HG02852 (cell line): ENCODE measurements at regions not wholly inside any gene's neighbourhood (a gene's known extent, or its start where the extent isn't known, plus 50 kb on each side); places are given as distances from the start of the nearest gene placed in this dataset.
"Not testable (repeated sequence)": the region's sequence is repeated elsewhere in the genome, so short reads cannot be mapped to it uniquely, and the experiment has no call there.

Experiments
- ATAC-seq: cut with Tn5 transposase; IDR thresholded peaks from one replicate; pipeline ENCODE4 v1.9.1; 2021; ENCODE audit warnings: mild to moderate bottlenecking, moderate library complexity; ENCODE audit not compliant: unreplicated experiment

DNA sequence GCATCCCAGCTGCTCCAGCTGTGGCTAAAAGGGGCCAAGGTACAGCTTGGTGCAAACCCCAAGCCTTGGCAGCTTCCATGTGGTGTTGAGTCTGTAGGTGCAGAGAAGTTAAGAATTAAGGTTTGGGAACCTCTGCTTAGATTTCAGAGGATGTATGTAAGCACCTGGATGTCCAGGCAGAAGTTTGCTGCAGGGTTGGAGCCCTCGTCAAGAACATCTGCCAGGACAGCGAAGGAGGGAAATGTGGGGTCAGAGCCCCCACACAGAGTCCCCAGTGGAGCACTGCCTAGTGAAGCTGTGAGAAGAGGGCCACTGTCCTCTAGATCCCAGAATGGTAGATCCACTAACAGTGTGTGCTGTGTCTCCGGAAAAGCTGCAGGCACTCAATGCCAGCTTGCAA, 236.2 kb upstream of the ADRA1B start:
- ATAC-seq, result no peak

DNA sequence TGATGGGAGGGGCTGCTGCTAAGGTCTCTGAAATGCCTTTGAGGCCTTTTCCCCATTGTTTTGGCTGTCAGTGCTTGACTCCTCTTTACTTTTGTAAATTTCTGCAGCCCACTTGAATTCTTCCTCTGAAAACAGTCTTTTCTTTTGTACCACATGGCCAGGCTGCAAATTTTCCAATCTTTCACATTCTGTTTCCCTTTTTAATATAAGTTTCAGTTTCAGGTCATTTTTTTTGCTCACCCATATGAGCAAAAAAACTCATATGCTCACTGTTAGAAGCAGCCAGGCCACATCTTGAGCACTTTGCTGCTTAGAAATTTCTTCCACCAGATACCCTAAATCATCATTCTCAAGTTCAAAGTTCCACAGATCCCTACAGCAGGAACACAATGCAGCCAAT, 234.6 kb upstream of the ADRA1B start:
- no peak for ATAC-seq

DNA sequence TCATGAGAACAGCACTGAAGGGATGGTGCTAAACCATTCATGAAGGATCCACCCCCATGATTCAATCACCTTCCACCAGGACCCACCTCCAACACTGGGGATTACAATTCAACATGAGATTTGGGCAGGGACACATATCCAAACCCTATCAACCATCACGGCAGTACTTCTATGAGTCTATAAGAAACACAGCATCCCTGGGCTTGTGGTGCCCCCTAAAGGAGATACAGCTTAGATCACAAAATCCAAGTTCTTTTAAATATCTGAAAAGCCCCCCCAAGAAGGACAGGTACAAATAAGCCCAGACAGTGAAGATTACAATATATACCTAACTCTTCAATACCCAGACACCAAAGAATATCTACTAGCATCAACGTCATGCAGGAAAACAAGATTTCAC, 233.7 kb upstream of the ADRA1B start:
- no peak for ATAC-seq

DNA sequence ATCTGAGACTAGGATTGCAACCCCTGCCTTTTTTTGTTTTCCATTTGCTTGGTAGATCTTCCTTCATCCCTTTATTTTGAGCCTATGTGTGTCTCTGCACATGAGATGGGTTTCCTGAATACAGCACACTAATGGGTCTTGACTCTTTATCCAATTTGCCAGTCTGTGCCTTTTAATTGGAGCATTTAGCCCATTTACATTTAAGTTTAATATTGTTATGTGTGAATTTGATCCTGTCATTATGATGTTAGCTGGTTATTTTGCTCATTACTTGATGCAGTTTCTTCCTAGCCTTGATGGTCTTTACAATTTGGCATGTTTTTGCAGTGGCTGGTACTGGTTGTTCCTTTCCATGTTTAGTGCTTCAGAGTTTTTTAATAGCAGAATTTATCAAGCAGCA, 228.4 kb upstream of the ADRA1B start:
- not testable (repeated sequence) for ATAC-seq

DNA sequence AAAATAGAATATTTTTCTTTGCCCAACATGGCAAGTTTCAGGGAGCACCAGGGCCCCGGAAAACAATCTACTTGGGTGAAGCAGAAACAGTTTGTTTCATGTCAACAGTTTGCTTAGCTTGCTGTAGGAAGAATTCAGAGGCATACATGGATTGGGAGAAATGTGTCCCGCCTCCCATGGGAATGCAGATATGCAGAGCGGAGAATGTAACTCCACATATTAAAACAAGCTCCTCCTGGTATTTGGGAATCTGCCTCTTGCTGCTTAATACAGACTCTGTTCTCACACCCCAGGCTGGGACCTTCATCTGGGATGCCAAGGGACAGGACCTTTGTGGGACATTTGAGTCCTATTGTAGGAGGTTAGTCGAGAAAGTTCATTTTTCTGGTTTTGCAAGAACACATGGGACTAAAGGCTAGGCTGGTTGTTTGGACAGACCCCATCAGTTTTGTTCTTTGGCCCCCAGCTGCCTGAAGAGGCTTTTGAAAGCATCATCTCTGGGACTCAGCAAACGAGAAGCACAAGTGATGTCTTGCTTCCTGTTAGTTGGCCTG, 220.5 kb upstream of the ADRA1B start:
- ATAC-seq, result no peak

DNA sequence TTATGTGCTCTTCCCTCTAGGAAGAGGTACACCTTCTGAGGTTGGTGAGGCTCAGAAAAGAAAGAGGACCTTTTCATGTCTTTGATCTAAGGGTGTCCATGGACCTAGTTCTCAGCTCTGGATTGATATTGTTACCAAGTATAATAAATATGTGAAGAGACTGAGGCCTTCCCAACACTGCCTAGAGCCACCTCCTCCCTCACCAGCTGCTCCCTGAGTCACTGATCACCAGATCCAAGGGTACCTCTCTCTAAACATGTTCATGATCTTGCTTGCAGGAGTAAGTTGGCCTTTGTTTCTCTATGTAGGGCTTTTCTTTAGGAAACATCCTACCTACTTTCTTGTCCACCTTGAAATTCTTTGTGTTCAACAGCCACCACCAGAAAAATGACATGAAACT, 218.8 kb upstream of the ADRA1B start:
- ATAC-seq, result no peak

DNA sequence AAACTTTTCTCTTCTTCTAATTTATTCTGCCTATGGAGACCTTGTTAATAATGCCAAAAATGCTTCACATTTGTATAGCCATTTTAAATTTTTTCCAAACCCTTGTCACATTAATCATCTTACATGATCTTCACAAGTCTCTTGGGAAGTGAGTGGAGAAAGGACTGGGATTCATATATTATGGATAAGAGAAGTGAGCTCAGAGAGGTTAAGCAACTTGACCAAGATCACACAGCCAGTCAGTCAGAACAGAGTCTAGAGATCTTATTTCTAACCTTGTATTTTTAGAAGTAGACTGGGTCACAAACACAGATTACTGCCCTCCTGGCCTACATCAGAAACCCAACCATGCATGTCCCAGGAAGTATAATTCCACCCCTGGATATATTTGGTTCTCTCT, 218.0 kb upstream of the ADRA1B start:
- ATAC-seq, result no peak

DNA sequence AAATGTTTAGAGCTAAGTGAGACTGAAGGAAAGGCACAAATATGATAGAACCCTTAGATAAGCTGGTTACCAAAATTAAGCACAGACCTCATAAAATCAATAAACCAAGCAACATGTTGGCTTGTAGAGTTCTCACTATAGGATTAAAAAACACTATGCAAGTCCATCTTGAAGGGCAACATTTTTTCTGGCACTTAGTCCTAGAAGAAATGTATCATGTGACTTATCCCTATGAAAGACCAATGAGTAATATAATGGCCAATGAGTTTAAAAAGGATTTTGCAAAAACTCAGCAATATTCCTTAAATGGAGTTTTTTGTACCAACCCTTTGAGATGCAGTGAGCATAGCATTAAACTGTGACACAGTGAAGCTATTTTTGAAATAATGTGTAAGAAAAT, 216.3 kb upstream of the ADRA1B start:
- ATAC-seq, result no peak

DNA sequence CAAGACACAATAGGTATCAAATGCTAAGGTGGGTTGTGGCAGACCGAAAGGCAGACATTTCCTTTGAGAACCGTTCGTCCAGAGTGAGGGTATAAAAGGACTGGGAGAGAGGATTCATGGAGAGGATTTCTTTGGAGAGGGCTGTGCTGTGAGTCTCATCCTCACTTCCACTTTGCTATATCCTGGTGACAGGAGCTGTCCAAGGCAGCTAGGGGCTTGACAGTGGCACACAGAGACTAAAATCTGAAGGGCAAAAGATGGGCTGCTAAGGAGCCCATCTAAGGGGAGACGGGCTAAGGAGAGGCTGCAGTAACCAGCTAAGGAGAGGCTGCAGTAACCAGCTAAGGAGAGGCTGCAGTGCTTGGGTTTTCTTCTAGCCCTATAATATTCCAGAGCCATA, 214.0 kb upstream of the ADRA1B start:
- no peak for ATAC-seq

DNA sequence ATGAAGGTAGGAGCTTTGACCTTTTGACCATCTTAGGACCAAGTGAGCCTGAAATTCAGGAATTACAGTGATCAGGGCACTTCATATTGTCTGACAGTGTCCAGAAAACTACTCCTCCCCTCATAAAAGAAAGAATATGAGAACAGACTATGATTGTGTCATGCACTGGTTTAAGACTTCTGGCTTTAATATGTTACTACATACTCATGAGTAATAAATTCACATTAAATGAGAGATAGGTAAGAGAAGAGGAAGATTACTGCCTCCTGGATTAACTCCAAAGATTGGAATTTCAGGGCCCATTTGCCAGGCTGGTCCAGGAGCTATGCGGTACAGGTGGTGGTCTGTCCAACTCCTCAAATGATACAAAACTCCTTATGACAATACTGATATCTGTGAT, 213.5 kb upstream of the ADRA1B start:
- ATAC-seq, result no peak

DNA sequence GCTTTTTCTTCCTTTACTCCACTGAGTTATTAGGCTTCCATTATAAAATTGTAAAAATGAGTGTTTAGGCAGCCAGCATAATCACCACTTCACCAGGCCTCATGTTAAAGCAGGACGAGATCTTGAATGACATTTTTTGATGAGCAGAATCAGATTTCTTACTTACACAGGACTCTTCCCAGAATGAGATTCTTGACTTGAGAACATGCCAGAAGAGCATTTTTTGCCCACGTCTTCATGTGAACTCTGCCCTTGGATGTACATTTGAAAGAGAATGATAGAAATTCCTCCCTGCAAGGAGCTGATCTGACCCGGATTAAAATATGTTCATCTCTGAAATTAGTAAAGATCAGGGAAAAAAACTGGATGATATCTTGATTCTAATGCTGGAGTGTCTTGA, 212.1 kb upstream of the ADRA1B start:
- ATAC-seq, result no peak

DNA sequence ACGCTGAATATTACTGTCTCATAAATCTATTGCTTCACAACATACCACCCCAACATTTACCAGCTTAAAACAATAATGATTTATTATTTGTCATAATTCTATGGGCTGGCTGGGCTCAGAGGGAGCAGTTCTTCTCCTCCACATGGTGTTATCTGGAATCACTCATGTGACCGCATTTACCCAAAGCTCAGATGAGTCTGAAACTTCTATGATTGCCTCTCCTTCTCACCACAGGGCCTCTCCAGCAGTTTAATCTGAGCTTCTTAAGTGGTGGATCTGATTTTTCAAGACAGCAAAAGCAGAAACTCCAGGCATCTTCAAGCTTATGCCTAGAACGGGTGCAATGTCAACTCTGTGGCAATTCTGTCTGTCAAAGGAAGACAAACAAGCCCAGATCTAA, 210.3 kb upstream of the ADRA1B start:
- no peak for ATAC-seq

DNA sequence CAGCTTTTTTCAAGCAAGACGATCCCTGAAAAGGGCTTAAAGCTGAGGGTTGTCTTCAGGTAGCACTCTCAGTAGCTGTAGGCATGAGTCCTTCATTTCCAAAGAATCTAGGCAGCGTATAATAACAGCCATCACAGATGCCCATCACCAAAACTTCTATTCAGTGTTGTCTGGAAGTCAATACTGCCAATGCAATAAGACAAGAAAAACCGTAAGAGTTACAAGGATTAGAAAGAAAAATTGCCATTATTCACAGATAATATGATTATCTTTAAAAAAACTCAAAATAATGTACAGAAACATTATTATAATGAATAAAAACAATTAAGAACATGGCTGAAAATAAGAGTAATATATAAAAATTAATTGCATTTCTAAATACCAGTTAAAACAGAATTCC, 208.2 kb upstream of the ADRA1B start:
- no peak for ATAC-seq

DNA sequence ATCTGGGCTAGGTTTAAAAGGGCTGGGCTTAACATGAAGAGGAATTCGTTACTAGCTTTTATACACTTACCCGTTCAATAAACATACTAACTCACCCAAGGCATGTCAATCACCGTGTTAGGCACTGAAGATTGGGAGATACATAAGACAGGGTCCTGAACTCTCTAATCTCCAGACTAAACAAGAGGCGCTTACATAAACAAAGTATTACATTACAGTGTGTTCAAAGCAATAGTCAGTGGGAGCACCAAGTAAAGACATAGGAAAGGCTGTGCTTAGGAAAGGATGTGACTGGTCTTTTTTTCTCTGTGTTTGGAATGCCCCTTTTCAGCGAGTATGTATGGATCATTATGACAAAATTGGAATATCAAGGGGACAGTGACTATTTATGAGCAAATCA, 203.6 kb upstream of the ADRA1B start:
- no peak for ATAC-seq

DNA sequence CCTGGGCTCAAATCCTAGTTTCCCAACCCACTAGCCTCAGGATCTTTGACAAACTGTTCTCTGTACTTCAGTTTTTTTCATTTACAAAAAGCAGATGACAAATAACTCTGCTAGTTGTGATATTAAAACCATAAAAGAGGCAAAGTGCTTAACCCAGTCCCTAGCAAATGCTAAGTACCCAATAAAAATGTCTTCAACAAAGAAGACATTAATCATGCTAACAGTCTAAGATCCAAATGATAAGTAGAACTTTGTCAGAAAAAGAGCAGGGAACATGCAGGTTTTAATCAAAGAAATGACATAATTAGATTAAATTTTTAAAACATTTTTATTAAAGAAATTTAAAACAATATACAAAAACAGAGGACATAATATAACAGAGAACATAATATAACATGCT, 203.0 kb upstream of the ADRA1B start:
- ATAC-seq, result no peak

DNA sequence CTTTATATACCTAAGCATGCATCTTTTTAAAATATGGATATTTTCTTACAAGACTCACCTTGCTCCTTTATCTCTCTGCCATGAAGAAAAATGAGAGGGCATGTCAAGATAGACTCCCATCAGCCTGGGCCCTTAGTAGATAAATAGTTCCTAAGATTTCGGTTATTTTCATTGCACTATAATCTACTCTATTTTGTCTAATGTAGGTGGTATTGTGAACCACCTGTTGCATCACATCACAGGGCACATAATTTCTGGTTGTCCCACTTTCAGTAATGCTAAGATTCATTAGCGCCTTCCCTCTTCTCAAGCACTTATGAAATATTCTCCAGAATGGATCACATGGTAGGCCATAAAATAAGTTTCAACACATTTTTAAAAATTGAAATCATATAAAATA, 202.5 kb upstream of the ADRA1B start:
- no peak for ATAC-seq

DNA sequence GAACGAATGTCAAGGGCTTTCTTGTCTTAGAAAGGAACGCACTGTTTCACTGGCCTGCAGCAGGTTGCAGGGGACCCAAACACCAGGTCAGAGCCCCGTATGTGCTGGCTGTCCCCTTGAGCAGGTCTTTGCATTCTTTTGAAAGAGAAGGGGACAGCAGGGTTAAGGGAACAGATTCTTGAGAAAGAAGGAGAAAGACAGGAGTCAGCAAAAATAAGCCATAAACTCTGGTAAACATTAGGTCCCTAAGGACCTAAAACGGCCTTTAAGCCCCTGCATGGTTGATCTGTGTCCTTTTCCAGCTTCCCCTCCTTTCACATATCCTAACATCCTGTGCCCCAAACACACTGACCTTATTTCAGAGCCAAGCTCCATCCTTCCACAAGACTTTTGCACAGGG, 190.8 kb upstream of the ADRA1B start:
- no peak for ATAC-seq

DNA sequence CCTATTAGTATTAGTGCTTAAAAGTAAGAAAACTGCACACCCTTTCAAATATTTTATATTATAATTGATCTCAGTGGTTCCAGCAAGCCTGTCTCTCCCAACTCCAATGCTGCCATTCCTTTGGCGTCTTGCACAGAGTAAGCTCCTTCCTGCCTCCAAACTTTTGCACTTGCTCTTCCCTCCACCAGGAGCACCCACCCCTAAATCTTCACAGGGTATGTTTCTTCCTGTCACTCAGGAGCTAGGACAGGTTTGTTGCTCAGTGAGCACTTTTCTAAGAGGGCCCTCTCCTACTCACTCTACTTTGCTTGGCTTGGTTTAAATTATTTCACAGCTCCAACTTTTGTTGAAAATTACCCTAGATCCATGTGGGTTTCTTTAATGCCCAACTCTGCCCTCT, 189.1 kb upstream of the ADRA1B start:
- ATAC-seq, result no peak

DNA sequence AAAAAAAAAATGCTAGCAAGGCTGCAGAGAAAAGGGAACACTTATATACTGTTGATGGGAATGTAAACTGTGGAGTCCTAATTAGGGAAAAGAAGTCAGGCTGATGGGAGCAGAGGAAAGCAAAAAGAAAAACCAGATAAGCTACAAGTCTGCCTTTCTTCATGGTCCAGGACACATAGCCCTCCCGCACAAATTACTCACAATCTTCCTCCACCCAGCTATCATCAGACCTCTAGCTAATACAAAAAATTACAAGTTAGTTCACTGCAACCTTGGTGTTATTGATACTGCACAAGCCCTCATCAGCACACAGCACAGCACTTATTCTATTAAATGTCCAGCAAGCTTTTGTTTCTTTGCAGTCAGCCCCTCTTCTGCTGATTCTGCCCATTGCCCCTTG, 186.0 kb upstream of the ADRA1B start:
- ATAC-seq, result no peak

DNA sequence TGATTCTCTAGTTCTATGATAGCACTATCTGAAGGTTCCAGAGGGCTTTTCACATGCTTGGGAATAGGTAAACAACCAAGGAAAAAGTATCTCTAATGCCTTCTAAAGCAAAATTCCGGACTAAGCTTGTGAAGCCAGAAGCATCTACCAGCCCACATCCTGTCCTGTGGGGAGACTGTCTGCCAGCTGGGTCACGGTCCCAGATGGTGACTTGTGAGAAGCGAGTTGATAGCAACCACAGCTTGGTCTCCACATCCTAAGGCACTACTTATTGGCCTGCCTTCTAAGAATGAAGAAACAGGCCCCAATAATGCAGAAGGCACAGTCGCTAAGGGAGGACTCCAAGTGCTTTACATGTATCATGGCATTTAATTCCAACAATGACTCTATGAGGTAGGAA, 184.1 kb upstream of the ADRA1B start:
- no peak for ATAC-seq

DNA sequence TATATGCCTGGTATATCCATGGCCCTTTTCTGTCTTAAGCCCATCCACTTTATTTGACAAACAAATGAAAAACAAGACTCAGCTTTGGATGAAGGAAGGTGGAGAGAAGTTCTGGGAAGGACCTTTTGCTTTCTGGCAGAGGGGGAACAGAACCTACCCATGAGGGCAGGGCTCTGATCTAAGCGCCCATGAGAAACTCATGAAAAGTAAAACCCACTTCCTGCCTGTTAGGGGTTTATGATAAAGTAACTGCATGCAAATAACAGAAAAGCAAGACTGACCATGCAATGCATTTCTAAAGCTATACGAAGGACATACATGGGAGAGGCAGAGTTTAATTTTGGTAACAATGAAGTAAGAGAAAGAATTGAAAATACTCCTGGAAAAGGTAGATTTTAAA, 181.9 kb upstream of the ADRA1B start:
- ATAC-seq, result no peak

DNA sequence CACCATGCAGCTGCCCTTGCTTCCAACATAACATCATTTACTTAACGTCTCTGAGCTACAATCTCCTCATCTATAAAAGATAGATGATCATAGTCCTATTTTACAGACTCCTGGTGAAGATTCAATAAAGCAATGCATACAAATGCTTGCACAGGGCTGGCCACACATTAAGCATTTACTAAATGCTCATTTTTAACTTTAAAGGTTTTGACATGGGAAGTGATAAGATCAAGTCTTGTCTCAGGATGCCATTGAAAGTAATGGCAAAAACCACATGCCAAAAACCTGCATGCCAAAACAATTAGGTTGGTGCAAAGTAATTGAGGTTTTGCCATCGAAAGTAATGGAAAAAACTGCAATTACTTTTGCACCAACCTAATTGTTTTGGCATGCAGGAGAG, 181.2 kb upstream of the ADRA1B start:
- no peak for ATAC-seq

DNA sequence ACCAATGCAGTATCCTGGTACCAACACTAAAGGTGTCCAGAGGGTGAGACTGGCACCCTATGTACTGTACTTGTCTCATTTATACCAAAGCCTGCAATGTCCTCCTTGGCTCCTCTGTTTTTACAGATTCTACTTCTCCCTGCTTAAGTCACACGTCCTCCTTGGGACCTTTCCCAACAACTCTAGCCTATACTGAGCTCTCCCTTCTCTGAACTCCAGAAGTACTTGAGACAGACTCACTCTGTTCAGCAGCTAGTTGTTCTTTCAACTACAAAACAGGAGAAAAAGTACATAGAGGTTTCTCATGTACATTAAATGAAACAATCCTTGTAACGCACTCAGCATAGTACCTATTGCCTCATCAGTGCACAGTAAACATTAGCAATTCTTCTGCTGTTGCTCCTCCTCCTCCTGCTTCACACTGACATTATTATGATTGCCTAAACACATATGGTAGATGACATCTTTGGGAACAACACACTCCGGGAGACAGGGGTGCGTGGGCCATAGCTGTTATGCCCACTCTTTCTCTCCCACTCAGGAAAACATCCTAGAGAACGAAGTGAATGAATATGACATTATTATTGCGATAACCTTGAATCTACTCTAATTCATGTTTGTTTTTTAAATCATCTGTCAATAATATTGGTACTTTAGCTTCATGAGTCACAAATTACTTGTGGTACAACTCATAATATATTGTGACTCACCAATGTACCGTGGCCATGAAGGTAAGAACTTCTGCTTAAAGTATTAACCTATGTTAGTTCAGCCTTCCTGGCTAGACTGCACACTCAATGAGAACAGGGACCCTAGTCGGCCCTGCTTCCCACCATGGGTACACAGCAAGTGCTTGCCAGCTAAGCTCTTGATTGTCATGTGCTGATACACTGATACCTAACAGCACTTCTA, 180.3 kb upstream of the ADRA1B start:
- no peak for ATAC-seq
